Neuronal stem cell (in vitro differentiated cells): ENCODE measurements at regions not wholly inside any gene's neighbourhood (a gene's known extent, or its start where the extent isn't known, plus 50 kb on each side); places are given as distances from the start of the nearest gene placed in this dataset.
"Not testable (repeated sequence)": the region's sequence is repeated elsewhere in the genome, so short reads cannot be mapped to it uniquely, and the experiment has no call there.

Experiments used
- DNase-seq: peaks from one replicate; pipeline ENCODE4 v3.0.0-alpha.2; 2013; ENCODE audit warnings: low spot score
- H2AFZ ChIP-seq: one replicate; pipeline ENCODE4 v1.6.1; 2013; ENCODE audit warnings: mild to moderate bottlenecking, low read length, inconsistent platforms
- H2AK5ac ChIP-seq: 2 replicates; pipeline ENCODE4 v1.6.1; 2013; ENCODE audit warnings: low read depth, mild to moderate bottlenecking, inconsistent platforms, low read length, moderate library complexity, mixed read lengths
- H2BK120ac ChIP-seq: 2 replicates; pipeline ENCODE4 v1.6.1; 2013; ENCODE audit warnings: low read depth, mild to moderate bottlenecking, inconsistent platforms, low read length, moderate library complexity, mixed read lengths
- H2BK12ac ChIP-seq: one replicate; pipeline ENCODE4 v1.6.1; 2013; ENCODE audit warnings: low read length, inconsistent platforms
- H2BK15ac ChIP-seq: 2 replicates; pipeline ENCODE4 v1.6.1; 2013; ENCODE audit warnings: mild to moderate bottlenecking, low read length, inconsistent platforms, mixed read lengths
- H2BK5ac ChIP-seq: one replicate; pipeline ENCODE4 v1.6.1; 2013; ENCODE audit warnings: inconsistent platforms, mild to moderate bottlenecking, low read length, moderate library complexity
- H3K14ac ChIP-seq: one replicate; pipeline ENCODE4 v1.6.1; 2013; ENCODE audit warnings: low read length, inconsistent platforms
- H3K18ac ChIP-seq: 2 replicates; pipeline ENCODE4 v1.6.1; 2013; ENCODE audit warnings: low read length, inconsistent platforms
- H3K23ac ChIP-seq: 2 replicates; pipeline ENCODE4 v1.6.1; 2013; ENCODE audit warnings: low read depth, mild to moderate bottlenecking, mixed read lengths, low read length, inconsistent platforms; ENCODE audit not compliant: poor library complexity
- H3K27ac ChIP-seq: replicated peaks from 3 replicates; pipeline ENCODE4 v1.5.1; 2013; ENCODE audit warnings: low read length, inconsistent platforms
- H3K27me3 ChIP-seq, 3 experiments: 2 replicates each; pipeline ENCODE4 v1.6.1; 2013; ENCODE audit warnings: low read length in 3 of 3, mild to moderate bottlenecking in 2 of 3, inconsistent platforms in 1 of 3, low read depth in 1 of 3, mixed read lengths in 1 of 3, moderate library complexity in 1 of 3; ENCODE audit not compliant: control insufficient read depth in 3 of 3, insufficient read depth in 3 of 3
- H3K36me3 ChIP-seq, 2 donors: replicated peaks in 1 of 2; 2 replicates each; pipeline ENCODE4 v1.6.1; 2013; ENCODE audit warnings: low read length in 2 of 2; ENCODE audit not compliant: control insufficient read depth in 2 of 2, insufficient read depth in 2 of 2
- H3K4ac ChIP-seq: 2 replicates; pipeline ENCODE4 v1.6.1; 2013; ENCODE audit warnings: inconsistent platforms, mild to moderate bottlenecking, low read length, moderate library complexity
- H3K4me1 ChIP-seq, 2 donors: 1 replicate in 1 of 2; 2 replicates in 1 of 2; pipeline ENCODE4 v1.6.1; 2013; ENCODE audit warnings: low read length in 2 of 2, low read depth in 1 of 2; ENCODE audit not compliant: control insufficient read depth in 2 of 2, insufficient read depth in 1 of 2
- H3K4me2 ChIP-seq: one replicate; pipeline ENCODE4 v1.6.1; 2013; ENCODE audit warnings: mild to moderate bottlenecking, low read length, inconsistent platforms; ENCODE audit not compliant: insufficient read depth, poor library complexity, severe bottlenecking
- H3K4me3 ChIP-seq, 2 donors: 2 replicates each; pipeline ENCODE4 v1.5.1; 2013; ENCODE audit warnings: low read length in 2 of 2, mild to moderate bottlenecking in 2 of 2, inconsistent platforms in 1 of 2, moderate library complexity in 1 of 2
- H3K79me1 ChIP-seq: one replicate; pipeline ENCODE4 v1.6.1; 2013; ENCODE audit warnings: low read depth, mild to moderate bottlenecking, inconsistent platforms, low read length, moderate library complexity
- H3K9ac ChIP-seq: one replicate; pipeline ENCODE4 v1.6.1; 2013; ENCODE audit warnings: mild to moderate bottlenecking, low read depth, low read length, inconsistent platforms; ENCODE audit not compliant: poor library complexity
- H3K9me3 ChIP-seq, 2 donors: replicated peaks in 1 of 2; 2 replicates each; pipeline versions ENCODE3 to v1.6.1; 2013; ENCODE audit warnings: low read length in 2 of 2, mild to moderate bottlenecking in 2 of 2, inconsistent platforms in 1 of 2, low read depth in 1 of 2, mixed read lengths in 1 of 2, moderate library complexity in 1 of 2; ENCODE audit not compliant: control insufficient read depth in 2 of 2, insufficient read depth in 1 of 2
- H4K8ac ChIP-seq: one replicate; pipeline ENCODE4 v1.6.1; 2013; ENCODE audit warnings: low read depth, mild to moderate bottlenecking, inconsistent platforms, low read length, moderate library complexity
- H4K91ac ChIP-seq: one replicate; pipeline ENCODE4 v1.6.1; 2013; ENCODE audit warnings: low read length, low read depth, mild to moderate bottlenecking, inconsistent platforms; ENCODE audit not compliant: poor library complexity
- WGBS, 2 donors: extraction: QIAGEN DNeasy Blood & Tissue Kit; methylation state at CpG; one replicate each; pipeline ENCODE4 v1.1.7; 2013; ENCODE audit warnings: missing lambda C conversion rate in 2 of 2, mixed read lengths in 1 of 2; ENCODE audit not compliant: insufficient read length in 2 of 2, insufficient replicate concordance in 1 of 2; ENCODE audit errors: extremely low coverage in 2 of 2; 5-methylcytosine and 5-hydroxymethylcytosine counted together

DNA sequence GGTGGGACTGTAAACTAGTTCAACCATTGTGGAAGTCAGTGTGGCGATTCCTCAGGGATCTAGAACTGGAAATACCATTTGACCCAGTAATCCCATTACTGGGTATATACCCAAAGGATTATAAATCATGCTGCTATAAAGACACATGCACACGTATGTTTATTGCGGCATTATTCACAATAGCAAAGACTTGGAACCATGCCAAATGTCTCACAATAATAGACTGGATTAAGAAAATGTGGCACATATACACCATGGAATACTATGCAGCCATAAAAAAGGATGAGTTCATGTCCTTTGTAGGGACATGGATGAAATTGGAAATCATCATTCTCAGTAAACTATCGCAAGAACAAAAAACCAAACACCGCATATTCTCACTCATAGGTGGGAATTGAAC is 268.3 kb upstream of the MMADHC start:
- WGBS, 2 donors, result no CpG with 5 or more reads among the region's 5 CpGs

DNA sequence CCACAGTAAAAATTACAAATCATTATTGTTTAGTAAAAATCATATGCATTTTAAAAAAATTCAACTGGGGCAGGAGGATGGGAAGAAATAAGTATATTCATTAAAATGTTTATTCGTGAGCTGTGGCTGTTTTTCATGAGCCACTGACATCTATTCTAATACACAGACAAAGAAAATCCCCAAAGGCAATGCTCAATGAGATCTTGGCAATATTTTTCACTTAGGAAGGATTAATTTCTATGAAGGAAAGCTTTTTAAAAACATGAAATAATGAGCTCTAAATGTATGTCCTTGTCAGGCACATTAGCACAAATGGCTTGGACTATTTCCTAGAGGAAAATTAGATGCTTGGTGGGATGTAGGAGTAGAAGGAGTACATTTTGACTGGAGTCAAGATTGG is 262.0 kb upstream of the MMADHC start:
- no CpG with 5 or more reads among the region's 1 CpG for WGBS, 2 donors
- Histone ChIP-seq H2AK5ac (no peak overlapping the region), H3K27me3 (no peaks in the 10 kb centered on the region), H3K9me3 (no peaks in the 10 kb centered on the region), H2BK5ac (no peak overlapping the region), H3K79me1 (no peaks in the 10 kb centered on the region), H3K27ac (no peak overlapping the region), H3K23ac (no peak overlapping the region), H3K4ac (no peak overlapping the region), H4K8ac (no peak overlapping the region), H2BK15ac (no peak overlapping the region), H3K4me3 (no peak overlapping the region), H2BK12ac (no peak overlapping the region), H3K9ac (no peak overlapping the region), H3K4me2 (no peak overlapping the region), H2BK120ac (no peak overlapping the region), H3K36me3 (no peaks in the 10 kb centered on the region), H3K4me1 (no peaks in the 10 kb centered on the region), H3K14ac (no peak overlapping the region), H3K18ac (no peak overlapping the region), H2AFZ (no peak overlapping the region), H4K91ac (no peak overlapping the region)
- no peak for DNase-seq

More for the DNA sequence above, 268.3 kb upstream of the MMADHC start:
- not testable (repeated sequence) for H3K4me1 ChIP-seq, H3K36me3 ChIP-seq, H3K14ac ChIP-seq, H2BK120ac ChIP-seq, H3K23ac ChIP-seq, H2BK12ac ChIP-seq, DNase-seq, H3K4ac ChIP-seq, H2AFZ ChIP-seq, H3K4me2 ChIP-seq, H2BK15ac ChIP-seq, H3K79me1 ChIP-seq, H3K27ac ChIP-seq, H2AK5ac ChIP-seq, H2BK5ac ChIP-seq, H4K8ac ChIP-seq, H3K4me3 ChIP-seq, H3K9ac ChIP-seq, H3K9me3 ChIP-seq, H4K91ac ChIP-seq, H3K18ac ChIP-seq, H3K27me3 ChIP-seq

DNA sequence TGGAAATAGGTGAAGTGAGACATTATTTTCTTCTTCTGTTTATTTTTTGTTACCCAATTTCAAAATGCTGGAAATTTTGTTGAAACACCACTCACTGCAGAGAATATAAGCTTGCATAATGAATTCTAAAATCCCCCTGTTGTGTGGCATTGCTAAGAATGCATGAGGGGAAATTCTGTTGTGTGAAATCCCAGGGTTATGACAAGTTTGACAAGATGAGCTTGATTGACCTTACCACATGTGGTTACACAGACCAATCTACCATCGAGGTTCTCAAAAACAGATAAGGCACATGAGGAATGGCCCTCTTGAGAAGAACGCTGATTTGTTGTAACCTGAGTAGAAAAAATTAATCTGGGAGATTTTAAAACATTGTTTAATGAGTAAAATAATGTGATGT is 261.6 kb upstream of the MMADHC start:
- Histone ChIP-seq H2BK12ac (no peak overlapping the region), H3K27me3 (no peaks in the 10 kb centered on the region), H3K4me1 (no peaks in the 10 kb centered on the region), H2BK15ac (no peak overlapping the region), H2BK5ac (no peak overlapping the region), H3K4me2 (no peak overlapping the region), H3K18ac (no peak overlapping the region), H3K9ac (no peak overlapping the region), H3K14ac (no peak overlapping the region), H2AFZ (no peak overlapping the region), H4K8ac (no peak overlapping the region), H3K36me3 (no peaks in the 10 kb centered on the region), H2AK5ac (no peak overlapping the region), H3K9me3 (no peaks in the 10 kb centered on the region), H3K23ac (no peak overlapping the region), H3K27ac (no peak overlapping the region), H2BK120ac (no peak overlapping the region), H3K4me3 (no peak overlapping the region), H3K4ac (no peak overlapping the region), H4K91ac (no peak overlapping the region), H3K79me1 (no peaks in the 10 kb centered on the region)
- no peak for DNase-seq
- no CpG with 5 or more reads among the region's 2 CpGs for whole genome bisulfite sequencing, 2 donors

DNA sequence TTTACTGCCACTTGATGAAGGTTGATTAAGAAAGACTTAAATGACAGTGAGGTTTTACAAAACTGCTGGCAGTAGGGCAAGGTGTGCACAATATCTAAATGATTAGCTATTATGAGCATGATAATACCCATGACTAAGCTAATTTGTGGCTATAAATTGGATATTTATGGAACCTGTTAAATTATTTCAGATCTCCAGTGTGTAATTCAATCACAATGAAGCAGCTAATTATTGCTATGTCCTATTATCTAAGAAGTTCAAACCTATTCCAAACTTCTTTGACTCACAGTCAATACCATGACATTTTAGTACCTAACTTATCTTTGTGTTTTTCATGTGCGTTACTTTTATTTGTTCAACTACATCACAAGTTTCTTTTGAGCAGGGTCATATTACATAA is 253.8 kb upstream of the MMADHC start:
- no peak overlapping the region for H3K4me2 ChIP-seq
- no peak overlapping the region for H3K27ac ChIP-seq
- H2BK5ac ChIP-seq, result no peak overlapping the region
- no peaks in the 10 kb centered on the region for H3K9me3 ChIP-seq
- H2AK5ac ChIP-seq, result no peak overlapping the region
- H4K91ac ChIP-seq, result no peak overlapping the region
- H2BK120ac ChIP-seq, result no peak overlapping the region
- no peak overlapping the region for H3K23ac ChIP-seq
- H3K4ac ChIP-seq, result no peak overlapping the region
- no peak overlapping the region for H3K4me3 ChIP-seq
- no peaks in the 10 kb centered on the region for H3K4me1 ChIP-seq
- no peak overlapping the region for H2AFZ ChIP-seq
- H3K18ac ChIP-seq, result no peak overlapping the region
- no peak overlapping the region for H3K14ac ChIP-seq
- no peak for DNase-seq
- H3K36me3 ChIP-seq, result no peaks in the 10 kb centered on the region
- no peak overlapping the region for H3K9ac ChIP-seq
- WGBS, 2 donors, result no CpG with 5 or more reads among the region's 1 CpG
- no peak overlapping the region for H2BK12ac ChIP-seq
- H2BK15ac ChIP-seq, result no peak overlapping the region
- no peak overlapping the region for H4K8ac ChIP-seq
- H3K27me3 ChIP-seq, result no peaks in the 10 kb centered on the region
- H3K79me1 ChIP-seq, result no peaks in the 10 kb centered on the region
